PC-3 (cell line): ENCODE measurements at regions not wholly inside any gene's neighbourhood (a gene's known extent, or its start where the extent isn't known, plus 50 kb on each side); places are given as distances from the start of the nearest gene placed in this dataset.

Experiments
- ATAC-seq: fragments of 200-7000 bp; cut with Tn5 transposase; 2 replicates; pipeline ENCODE4 v1.9.1; 2020; ENCODE audit warnings: mild to moderate bottlenecking, moderate library complexity
- BruUV-seq: library from RNA; stranded (reverse); fragments of 400-500 nt; replicated peaks from 2 replicates; lab custom pipeline; 2021; lab: Mats Ljungman, UMichigan
- CTCF ChIA-PET: fragments of 300-600 bp; sonication (Branson Sonifier 250); formaldehyde crosslinking; loops from one replicate; lab custom pipeline; 2022; ENCODE audit warnings: antibody characterized with exemption; lab: Charles Lee
- POLR2A ChIA-PET: fragments of 300-600 bp; sonication (Branson Sonifier 250); formaldehyde crosslinking; loops from one replicate; lab custom pipeline; 2022; ENCODE audit warnings: antibody characterized with exemption; ENCODE audit not compliant: unreplicated experiment; lab: Charles Lee
- DNase-seq: peaks from one replicate; pipeline ENCODE4 v3.0.0-alpha.2; 2015
- H2AFZ ChIP-seq: fragments of 300-600 bp; sonication (generic); 2 replicates; pipeline ENCODE4 v1.6.0; 2016; ENCODE audit warnings: antibody characterized with exemption, low read length
- H3F3A ChIP-seq: fragments of 300-600 bp; sonication (generic); one replicate; pipeline ENCODE4 v1.6.0; 2017; ENCODE audit warnings: antibody characterized with exemption, low read length, control low read depth, mild to moderate bottlenecking; ENCODE audit not compliant: unreplicated experiment
- H3K27ac ChIP-seq: fragments of 300-600 bp; sonication (generic); 2 replicates; pipeline ENCODE4 v1.5.1; 2016; ENCODE audit warnings: mild to moderate bottlenecking, low read length
- H3K27me3 ChIP-seq: fragments of 300-600 bp; sonication (generic); 2 replicates; pipeline ENCODE4 v1.6.1; 2016; ENCODE audit warnings: low read length, mixed read lengths
- H3K36me3 ChIP-seq: fragments of 300-600 bp; sonication (generic); 2 replicates; pipeline ENCODE4 v1.6.1; 2016; ENCODE audit warnings: low read depth, mixed run types, low read length, mixed read lengths
- H3K4me1 ChIP-seq: fragments of 300-600 bp; sonication (generic); 2 replicates; pipeline ENCODE4 v1.5.1; 2016; ENCODE audit warnings: low read length; ENCODE audit not compliant: insufficient read depth
- H3K4me2 ChIP-seq: fragments of 300-600 bp; sonication (generic); 2 replicates; pipeline ENCODE4 v1.6.0; 2016; ENCODE audit warnings: low read length
- H3K4me3 ChIP-seq: fragments of 300-600 bp; sonication (generic); 2 replicates; pipeline ENCODE4 v1.5.1; 2016; ENCODE audit warnings: mild to moderate bottlenecking, low read length, mixed read lengths
- H3K79me2 ChIP-seq: fragments of 300-600 bp; sonication (generic); 2 replicates; pipeline ENCODE4 v1.6.1; 2017; ENCODE audit warnings: low read length, mixed read lengths
- H3K9ac ChIP-seq: fragments of 300-600 bp; sonication (generic); 2 replicates; pipeline ENCODE4 v1.6.0; 2016; ENCODE audit warnings: mild to moderate bottlenecking, low read length
- H3K9me2 ChIP-seq: fragments of 300-600 bp; sonication (generic); replicated peaks from 2 replicates; pipeline ENCODE4 v1.6.1; 2016; ENCODE audit warnings: mixed run types, low read length, mixed read lengths
- H3K9me3 ChIP-seq: fragments of 300-600 bp; sonication (generic); 2 replicates; pipeline ENCODE4 v1.6.1; 2016; ENCODE audit warnings: low read length, mixed read lengths
- H4K20me1 ChIP-seq: fragments of 300-600 bp; sonication (generic); 2 replicates; pipeline ENCODE4 v1.6.1; 2016; ENCODE audit warnings: low read length, mixed read lengths
- EZH2 ChIP-seq: fragments of 300-600 bp; sonication (generic); IDR thresholded peaks from one replicate; pipeline ENCODE4 v1.6.1; 2017; ENCODE audit warnings: antibody characterized with exemption, mild to moderate bottlenecking, low read length; ENCODE audit not compliant: unreplicated experiment
- EZH2phosphoT487 ChIP-seq: fragments of 300-600 bp; sonication (generic); IDR thresholded peaks from 2 replicates; pipeline ENCODE4 v1.6.1; 2018; ENCODE audit warnings: mild to moderate bottlenecking, antibody characterized with exemption, low read length, borderline replicate concordance
- intact Hi-C: fragments of 100-400 bp; cut with micrococcal nuclease; formaldehyde crosslinking; loops from 2 replicates; pipeline ENCODE4 v1.9.0; 2023
- TF ChIP-seq, protein P1 (sequence below): fragments of 300-600 bp; sonication (generic); conservative IDR thresholded peaks from 2 replicates; pipeline ENCODE4 v1.5.1; 2017; ENCODE audit warnings: antibody characterized with exemption, low read depth, mild to moderate bottlenecking, low read length

DNA sequence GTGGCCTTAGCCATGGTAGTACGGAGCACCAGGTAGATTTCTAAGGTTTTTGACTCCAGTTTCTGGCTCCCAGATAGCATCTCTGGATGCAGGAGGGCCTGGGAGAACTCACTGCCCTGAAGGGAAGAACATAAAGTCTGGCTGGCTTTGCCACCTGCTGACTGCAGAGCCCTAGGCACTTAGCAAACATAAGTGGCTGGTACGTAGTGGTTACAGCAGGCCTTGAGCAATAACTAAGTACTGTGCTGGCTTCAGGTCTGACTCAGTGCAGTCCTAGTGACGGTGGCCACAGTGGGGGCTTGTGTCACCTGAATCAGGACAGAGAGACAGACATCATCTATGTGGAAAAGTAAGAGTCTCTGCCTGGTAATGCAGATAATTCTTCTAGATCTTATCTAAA lies 871.1 kb downstream of the PDCD6IP start:
- no peak overlapping the region for H3K27ac ChIP-seq
- H3K79me2 ChIP-seq = no peaks in the 10 kb centered on the region
- intact Hi-C loops = no loop called here
- CTCF ChIA-PET = no interaction called here
- H2AFZ ChIP-seq = no peak overlapping the region
- no peaks in the 10 kb centered on the region for H4K20me1 ChIP-seq
- H3K9me2 ChIP-seq = no peaks in the 10 kb centered on the region
- no peaks in the 10 kb centered on the region for H3K36me3 ChIP-seq
- H3F3A ChIP-seq = no peaks in the 10 kb centered on the region
- no peaks in the 10 kb centered on the region for H3K4me1 ChIP-seq
- no peak overlapping the region for H3K4me3 ChIP-seq
- no peak for ATAC-seq
- DNase-seq = no peak
- TF ChIP-seq EZH2 = no peak
- TF ChIP-seq, protein P1, sequence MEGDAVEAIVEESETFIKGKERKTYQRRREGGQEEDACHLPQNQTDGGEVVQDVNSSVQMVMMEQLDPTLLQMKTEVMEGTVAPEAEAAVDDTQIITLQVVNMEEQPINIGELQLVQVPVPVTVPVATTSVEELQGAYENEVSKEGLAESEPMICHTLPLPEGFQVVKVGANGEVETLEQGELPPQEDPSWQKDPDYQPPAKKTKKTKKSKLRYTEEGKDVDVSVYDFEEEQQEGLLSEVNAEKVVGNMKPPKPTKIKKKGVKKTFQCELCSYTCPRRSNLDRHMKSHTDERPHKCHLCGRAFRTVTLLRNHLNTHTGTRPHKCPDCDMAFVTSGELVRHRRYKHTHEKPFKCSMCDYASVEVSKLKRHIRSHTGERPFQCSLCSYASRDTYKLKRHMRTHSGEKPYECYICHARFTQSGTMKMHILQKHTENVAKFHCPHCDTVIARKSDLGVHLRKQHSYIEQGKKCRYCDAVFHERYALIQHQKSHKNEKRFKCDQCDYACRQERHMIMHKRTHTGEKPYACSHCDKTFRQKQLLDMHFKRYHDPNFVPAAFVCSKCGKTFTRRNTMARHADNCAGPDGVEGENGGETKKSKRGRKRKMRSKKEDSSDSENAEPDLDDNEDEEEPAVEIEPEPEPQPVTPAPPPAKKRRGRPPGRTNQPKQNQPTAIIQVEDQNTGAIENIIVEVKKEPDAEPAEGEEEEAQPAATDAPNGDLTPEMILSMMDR = no peak
- TF ChIP-seq EZH2phosphoT487 = no peak
- H3K9ac ChIP-seq = no peak overlapping the region
- H3K9me3 ChIP-seq = 0 out of 2 replicates have a peak, but pooled peaks cover 11% of the 10 kb centered on the region
- no peaks in the 10 kb centered on the region for H3K27me3 ChIP-seq
- POLR2A ChIA-PET = no interaction called here
- no peak overlapping the region for H3K4me2 ChIP-seq
- BruUV-seq = no TSS peak

DNA sequence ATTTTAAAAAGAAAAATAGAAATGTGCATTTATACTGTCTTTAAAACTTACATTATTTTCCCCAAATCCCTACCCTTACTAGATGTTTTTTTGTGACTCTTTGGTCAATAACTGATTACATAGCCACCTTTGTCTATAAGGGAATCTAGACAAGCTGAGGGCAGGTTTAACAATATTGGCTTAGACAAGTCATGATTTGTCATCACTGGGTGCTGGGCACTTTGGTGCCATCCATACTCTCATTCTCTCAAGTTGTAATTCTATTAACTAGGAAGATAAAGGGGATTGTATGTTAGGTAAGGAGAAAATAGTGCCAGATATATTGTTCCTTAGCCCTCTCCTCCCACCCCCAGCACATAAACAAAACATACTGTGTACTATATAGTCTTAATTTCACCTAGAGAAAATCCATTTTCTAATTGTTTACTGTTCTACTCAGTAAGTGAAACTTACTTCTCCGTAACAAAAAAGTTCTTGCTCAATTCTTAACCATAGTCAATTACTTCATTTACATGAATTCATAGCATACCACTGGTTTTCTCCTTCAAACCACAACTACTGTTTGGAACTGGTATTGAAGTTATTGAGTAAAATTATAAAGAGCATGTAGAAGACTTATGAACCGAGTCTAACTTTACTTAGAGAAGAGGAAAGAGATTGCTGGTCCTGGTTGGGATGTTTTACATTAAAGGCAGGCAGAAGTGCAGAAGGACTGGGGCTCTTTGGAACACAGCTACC lies 877.1 kb downstream of the PDCD6IP start:
- Histone ChIP-seq H3K4me1 (no peaks in the 10 kb centered on the region), H2AFZ (no peak overlapping the region), H3K4me3 (no peak overlapping the region), H3K27ac (no peak overlapping the region), H3K4me2 (no peak overlapping the region), H3K36me3 (no peaks in the 10 kb centered on the region), H4K20me1 (no peaks in the 10 kb centered on the region), H3K9me3 (0 out of 2 replicates have a peak, but pooled peaks cover 4% of the 10 kb centered on the region), H3F3A (no peaks in the 10 kb centered on the region), H3K9me2 (no peaks in the 10 kb centered on the region), H3K79me2 (no peaks in the 10 kb centered on the region), H3K27me3 (no peaks in the 10 kb centered on the region), H3K9ac (no peak overlapping the region)
- DNase-seq (peak; percentile 31), ATAC-seq (peak; percentile 66)
- POLR2A ChIA-PET = no interaction called here
- intact Hi-C loops = no loop called here
- CTCF ChIA-PET = interaction anchor here (0.6 kb wide), 1 partner anchor 8 kb away, joined by 4 read pairs; no protein-coding TSS in a partner anchor
- TF ChIP-seq EZH2phosphoT487 = no peak
- TF ChIP-seq, protein P1 = no peak
- no peak for TF ChIP-seq EZH2
- BruUV-seq = no TSS peak

DNA sequence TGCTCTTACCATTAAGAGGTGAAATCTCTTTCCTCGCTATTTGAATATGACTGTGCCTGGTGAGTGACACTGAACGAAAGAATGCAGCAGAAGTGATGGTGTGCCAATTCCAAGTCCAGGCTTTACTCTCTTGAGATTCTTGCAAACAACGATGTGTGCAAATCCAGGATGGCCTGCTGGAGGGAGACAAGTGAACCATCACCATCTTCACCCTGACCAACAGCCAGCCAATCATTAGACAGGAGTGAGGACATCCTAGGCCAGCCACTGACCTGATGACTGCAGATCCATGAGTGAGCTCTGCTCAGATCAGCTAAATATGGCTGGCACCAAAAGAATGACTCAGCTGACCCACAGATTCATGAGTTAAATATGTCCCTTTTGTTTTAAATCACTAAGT lies 878.0 kb downstream of the PDCD6IP start:
- CTCF ChIA-PET = no interaction called here
- Histone ChIP-seq H3K27me3 (no peaks in the 10 kb centered on the region), H3F3A (no peaks in the 10 kb centered on the region), H2AFZ (no peak overlapping the region), H3K9me3 (0 out of 2 replicates have a peak, but pooled peaks cover 4% of the 10 kb centered on the region), H4K20me1 (no peaks in the 10 kb centered on the region), H3K4me3 (no peak overlapping the region), H3K27ac (no peak overlapping the region), H3K4me2 (no peak overlapping the region), H3K36me3 (no peaks in the 10 kb centered on the region), H3K79me2 (no peaks in the 10 kb centered on the region), H3K9me2 (no peaks in the 10 kb centered on the region), H3K4me1 (no peaks in the 10 kb centered on the region), H3K9ac (no peak overlapping the region)
- ATAC-seq = peak; percentile 51; the same call in 1 of the 2 replicates
- DNase-seq = peak; percentile 10
- BruUV-seq = no TSS peak
- TF ChIP-seq, protein P1 = no peak
- TF ChIP-seq EZH2 = no peak
- TF ChIP-seq EZH2phosphoT487 = no peak
- POLR2A ChIA-PET = no interaction called here
- intact Hi-C loops = no loop called here
